SU-DHL-6 (cell line): ENCODE measurements at regions not wholly inside any gene's neighbourhood (a gene's known extent, or its start where the extent isn't known, plus 50 kb on each side); places are given as distances from the start of the nearest gene placed in this dataset.

Experiments used
- EZH2phosphoT487 ChIP-seq: fragments of 200-600 bp; sonication (generic), shearing (Covaris generic); conservative IDR thresholded peaks from 2 replicates; pipeline ENCODE4 v1.6.1; 2018; ENCODE audit warnings: mild to moderate bottlenecking, antibody characterized with exemption, low read length, moderate library complexity, mixed read lengths
- TF ChIP-seq, protein P1 (sequence below): fragments of 200-600 bp; sonication (generic); IDR thresholded peaks from one replicate; pipeline ENCODE4 v1.5.1; 2017; ENCODE audit warnings: antibody characterized with exemption, mild to moderate bottlenecking, low read length, moderate library complexity; ENCODE audit not compliant: insufficient read depth, poor library complexity, severe bottlenecking

DNA sequence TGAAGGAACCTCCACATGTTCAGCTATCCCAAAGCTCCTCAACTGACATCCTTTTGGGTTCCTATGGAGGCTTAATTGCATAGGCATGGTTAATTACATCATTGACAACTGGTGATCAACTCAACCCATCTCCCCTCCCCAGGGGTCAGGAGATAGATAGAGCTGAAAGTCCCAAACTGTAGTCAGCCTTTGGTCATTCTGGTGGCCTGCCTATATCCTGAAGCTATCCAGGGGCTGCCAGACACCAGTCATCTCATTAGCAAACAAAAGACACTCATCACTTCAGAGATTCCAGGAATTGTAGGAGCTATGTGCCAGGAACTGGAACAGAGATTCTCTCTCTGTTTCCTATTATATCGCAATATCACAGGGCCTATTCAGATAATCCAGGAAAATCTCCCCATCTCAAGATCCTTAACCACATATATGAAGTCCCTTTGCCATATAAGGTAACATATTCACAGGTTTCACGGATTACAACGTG lies 646.5 kb upstream of the GRAMD2B start:
- TF ChIP-seq, protein P1, sequence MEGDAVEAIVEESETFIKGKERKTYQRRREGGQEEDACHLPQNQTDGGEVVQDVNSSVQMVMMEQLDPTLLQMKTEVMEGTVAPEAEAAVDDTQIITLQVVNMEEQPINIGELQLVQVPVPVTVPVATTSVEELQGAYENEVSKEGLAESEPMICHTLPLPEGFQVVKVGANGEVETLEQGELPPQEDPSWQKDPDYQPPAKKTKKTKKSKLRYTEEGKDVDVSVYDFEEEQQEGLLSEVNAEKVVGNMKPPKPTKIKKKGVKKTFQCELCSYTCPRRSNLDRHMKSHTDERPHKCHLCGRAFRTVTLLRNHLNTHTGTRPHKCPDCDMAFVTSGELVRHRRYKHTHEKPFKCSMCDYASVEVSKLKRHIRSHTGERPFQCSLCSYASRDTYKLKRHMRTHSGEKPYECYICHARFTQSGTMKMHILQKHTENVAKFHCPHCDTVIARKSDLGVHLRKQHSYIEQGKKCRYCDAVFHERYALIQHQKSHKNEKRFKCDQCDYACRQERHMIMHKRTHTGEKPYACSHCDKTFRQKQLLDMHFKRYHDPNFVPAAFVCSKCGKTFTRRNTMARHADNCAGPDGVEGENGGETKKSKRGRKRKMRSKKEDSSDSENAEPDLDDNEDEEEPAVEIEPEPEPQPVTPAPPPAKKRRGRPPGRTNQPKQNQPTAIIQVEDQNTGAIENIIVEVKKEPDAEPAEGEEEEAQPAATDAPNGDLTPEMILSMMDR: no peak
- no peak for TF ChIP-seq EZH2phosphoT487
